ENCODE measurements at regions not wholly inside any gene's neighbourhood (a gene's known extent, or its start where the extent isn't known, plus 50 kb on each side); places are given as distances from the start of the nearest gene placed in this dataset.
"Not testable (repeated sequence)": the region's sequence is repeated elsewhere in the genome, so short reads cannot be mapped to it uniquely, and the experiment has no call there.

- DNase-seq: no peak
- TF ChIP-seq GATA1 (IDR thresholded peaks at IDR 0.05; ENCODE audit: low read depth, low read length): no peak
- no peak for TF ChIP-seq POLR2A (IDR thresholded peaks at IDR 0.05; ENCODE audit: low read length)
Observed at GRCh38 chr15:30824518-30825195, 79.1 kb upstream of the FAN1 start.

DNA sequence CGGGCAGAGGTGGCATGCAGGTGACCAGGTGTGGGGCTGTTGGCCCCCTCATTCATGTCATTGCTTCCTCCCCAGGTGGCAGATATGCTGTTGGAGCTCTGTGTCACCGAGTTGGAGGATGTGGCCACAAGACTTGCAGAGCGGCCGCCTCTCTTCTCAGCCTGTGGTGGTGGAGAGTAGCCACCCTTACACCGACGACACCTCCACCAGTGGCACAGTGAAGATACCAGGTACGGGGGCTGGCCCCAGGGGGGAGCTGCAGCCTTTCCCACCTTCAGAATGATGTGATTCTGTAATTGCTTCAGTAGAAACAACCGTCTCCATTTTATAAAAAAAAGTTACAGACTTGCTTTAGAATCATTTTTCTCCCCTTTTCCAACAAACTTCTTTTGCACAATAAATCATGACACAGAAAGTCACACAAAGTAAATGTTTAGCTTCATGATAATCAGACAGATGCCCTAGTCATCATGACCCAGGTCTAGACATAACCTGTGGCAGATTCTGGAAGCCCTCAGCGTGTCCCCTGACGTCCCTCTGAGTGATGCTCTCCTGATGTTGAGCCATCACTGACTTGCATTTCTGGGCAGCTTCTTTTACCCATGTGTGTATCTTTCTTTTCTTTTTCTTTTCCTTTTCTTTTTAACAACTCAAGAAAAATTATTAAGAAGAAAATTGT is 76.0 kb upstream of the FAN1 start:
- DNase-seq: no peak
- TF ChIP-seq GATA1 (IDR thresholded peaks at IDR 0.05; ENCODE audit: low read depth, low read length) (no peak), POLR2A (IDR thresholded peaks at IDR 0.05; ENCODE audit: low read length) (no peak)

GRCh38 chr15:30828304-30828639 is 75.4 kb upstream of the FAN1 start:
- DNase-seq: not testable (repeated sequence)

DNA sequence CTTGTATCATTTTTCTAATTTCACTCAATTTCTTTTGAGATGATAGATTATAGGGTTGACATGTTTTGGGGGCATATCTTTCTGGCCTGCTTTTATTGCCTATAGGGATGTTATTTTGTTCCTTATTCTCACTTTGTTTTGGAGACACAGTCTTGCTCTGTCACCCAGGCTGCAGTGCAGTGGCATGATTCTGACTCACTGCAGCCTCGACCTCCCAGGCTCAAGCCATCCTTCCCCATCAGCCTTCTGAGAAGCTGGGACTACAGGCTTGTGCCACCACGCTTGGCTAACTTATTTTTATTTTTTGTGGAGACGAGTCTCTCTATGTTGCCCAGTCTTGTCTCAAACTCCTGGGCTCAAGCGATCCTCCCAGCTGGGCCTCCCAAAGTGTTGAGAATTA is 72.8 kb upstream of the FAN1 start:
- TF ChIP-seq GATA1 (IDR thresholded peaks at IDR 0.05; ENCODE audit: low read depth, low read length): no peak
- no peak for DNase-seq

DNA sequence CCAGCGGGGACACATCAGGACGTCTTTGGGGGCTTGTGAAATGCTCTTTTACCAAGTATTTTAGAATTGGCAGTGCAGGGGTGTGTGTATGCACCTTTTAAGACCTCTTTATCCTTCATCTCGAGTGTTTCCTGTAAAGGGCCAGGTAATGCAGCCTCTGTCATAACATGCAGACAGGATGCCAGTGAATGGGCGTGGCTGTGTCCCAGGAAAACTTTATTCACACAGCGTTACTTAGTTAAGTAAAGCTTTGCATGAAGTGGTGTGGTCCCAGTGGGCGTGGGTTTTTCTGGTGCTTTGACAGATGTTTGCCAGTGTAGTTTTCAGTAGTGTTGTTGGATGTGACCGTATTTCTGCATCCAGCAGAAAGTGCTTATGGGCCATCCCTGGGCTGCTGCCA is 70.3 kb upstream of the FAN1 start:
- DNase-seq: not testable (repeated sequence)

- not testable (repeated sequence) for DNase-seq
Observed at GRCh38 chr15:30841639-30842038, 62.1 kb upstream of the FAN1 start.

DNA sequence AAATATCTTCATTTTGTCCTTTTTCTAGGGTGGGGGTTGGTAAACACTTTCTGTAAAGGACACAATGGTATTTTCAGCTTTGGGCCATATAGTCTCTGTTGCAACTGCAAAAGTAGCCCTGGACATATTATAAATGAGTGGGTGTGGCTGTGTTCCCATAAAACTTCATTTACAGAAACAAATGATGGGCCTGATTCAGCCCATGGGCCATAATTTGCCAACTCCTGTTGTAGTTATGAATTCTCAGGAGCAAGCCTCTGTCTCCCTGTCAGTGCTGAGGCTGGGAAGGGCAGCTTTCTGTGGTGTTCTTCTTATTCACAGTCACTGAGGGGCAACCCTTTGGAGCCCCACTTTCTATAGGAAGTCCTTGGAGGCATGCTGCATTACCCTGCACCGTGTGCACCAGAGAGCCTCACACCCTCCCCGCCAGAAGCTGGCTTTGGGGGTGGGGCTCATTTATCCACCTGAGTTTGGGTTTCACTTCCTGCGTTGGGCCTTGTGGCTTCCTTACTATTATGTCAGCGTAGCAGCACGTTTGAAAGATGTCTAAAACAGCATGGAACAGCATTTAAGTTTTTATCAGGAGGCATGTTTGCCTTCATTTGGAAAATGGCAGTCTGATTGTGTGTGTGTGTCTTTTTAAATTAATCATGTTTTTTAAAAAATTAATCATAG is 60.8 kb upstream of the FAN1 start:
- DNase-seq: not testable (repeated sequence)

DNA sequence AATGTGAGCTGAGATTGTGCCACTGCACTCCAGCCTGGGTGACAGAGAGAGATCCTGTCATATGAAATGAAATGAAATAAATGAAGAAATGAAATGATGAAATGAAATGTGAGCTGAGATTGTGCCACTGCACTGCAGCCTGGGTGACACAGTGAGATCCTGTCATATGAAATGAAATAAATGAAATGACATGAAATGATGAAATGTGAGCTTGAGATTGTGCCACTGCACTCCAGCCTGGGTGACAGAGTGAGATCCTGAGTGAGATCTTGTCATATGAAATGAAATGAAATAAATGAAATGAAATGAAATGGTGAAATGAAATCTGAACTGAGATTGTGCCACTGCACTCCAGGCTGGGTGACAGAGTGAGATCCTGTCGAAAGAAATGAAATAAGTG is 58.2 kb upstream of the FAN1 start:
- DNase-seq: not testable (repeated sequence)
